ENCODE measurements at regions not wholly inside any gene's neighbourhood (a gene's known extent, or its start where the extent isn't known, plus 50 kb on each side); places are given as distances from the start of the nearest gene placed in this dataset.
A peak's percentile ranks its signal among the peaks of the same experiment; 100 is the strongest.

DNA sequence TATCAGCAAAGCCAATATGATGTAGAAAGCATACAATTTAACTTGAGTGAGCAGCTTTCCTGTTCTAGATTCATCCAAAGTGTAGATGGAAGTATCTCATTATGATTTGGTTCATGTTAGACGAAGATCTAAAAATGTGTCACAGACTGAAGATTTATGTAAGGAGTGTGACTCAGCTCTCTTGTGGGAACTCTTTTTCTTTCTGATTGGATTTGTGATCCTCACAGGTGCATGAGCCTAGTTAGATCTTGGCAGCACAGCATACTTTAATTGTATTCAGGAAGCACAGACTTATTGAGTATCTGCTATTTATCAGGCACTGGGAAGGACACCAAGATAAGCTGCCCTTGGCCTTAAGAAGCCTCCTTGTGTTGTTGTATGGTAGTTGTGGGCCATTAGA is 147.1 kb downstream of the C11orf91 start:
- Histone ChIP-seq H4K20me1 (replicated peaks; ENCODE audit: control insufficient read depth, extremely low read depth, insufficient read depth, low read length) (no peaks in the 10 kb centered on the region), H3K9ac (replicated peaks; ENCODE audit: extremely low read depth, insufficient read depth, low read length) (no peak overlapping the region), H3K9me3 (replicated peaks; ENCODE audit: control insufficient read depth, insufficient read depth, low read length) (no peaks in the 10 kb centered on the region), H3K4me3 (replicated peaks in 1 of 3; ENCODE audit: insufficient read depth in 1 of 3, low read depth in 1 of 3, low read length in 3 of 3) (no peak overlapping the region), H3K27ac (ENCODE audit: insufficient read depth, low read depth, low read length) (no peak overlapping the region), H3K27me3 (ENCODE audit: control insufficient read depth in 2 of 2, insufficient read depth in 2 of 2, low read length in 2 of 2) (no peaks in the 10 kb centered on the region), H3K9me1 (replicated peaks; ENCODE audit: control insufficient read depth, extremely low read depth, insufficient read depth, low read length) (no peaks in the 10 kb centered on the region), H3K4me1 (ENCODE audit: control insufficient read depth, extremely low read depth, insufficient read depth, low read length) (no peaks in the 10 kb centered on the region), H3K79me2 (ENCODE audit: control insufficient read depth, insufficient read depth, low read length) (no peaks in the 10 kb centered on the region), H2AFZ (ENCODE audit: low read depth, low read length) (no peak overlapping the region), H3K36me3 (ENCODE audit: control insufficient read depth in 2 of 2, extremely low read depth in 1 of 2, insufficient read depth in 2 of 2, low read length in 2 of 2) (peaks cover 0 to 4% of the 10 kb centered on the region in 2 experiments), H3K4me2 (ENCODE audit: insufficient read depth, low read length) (no peak overlapping the region)
- TF ChIP-seq, protein P1, sequence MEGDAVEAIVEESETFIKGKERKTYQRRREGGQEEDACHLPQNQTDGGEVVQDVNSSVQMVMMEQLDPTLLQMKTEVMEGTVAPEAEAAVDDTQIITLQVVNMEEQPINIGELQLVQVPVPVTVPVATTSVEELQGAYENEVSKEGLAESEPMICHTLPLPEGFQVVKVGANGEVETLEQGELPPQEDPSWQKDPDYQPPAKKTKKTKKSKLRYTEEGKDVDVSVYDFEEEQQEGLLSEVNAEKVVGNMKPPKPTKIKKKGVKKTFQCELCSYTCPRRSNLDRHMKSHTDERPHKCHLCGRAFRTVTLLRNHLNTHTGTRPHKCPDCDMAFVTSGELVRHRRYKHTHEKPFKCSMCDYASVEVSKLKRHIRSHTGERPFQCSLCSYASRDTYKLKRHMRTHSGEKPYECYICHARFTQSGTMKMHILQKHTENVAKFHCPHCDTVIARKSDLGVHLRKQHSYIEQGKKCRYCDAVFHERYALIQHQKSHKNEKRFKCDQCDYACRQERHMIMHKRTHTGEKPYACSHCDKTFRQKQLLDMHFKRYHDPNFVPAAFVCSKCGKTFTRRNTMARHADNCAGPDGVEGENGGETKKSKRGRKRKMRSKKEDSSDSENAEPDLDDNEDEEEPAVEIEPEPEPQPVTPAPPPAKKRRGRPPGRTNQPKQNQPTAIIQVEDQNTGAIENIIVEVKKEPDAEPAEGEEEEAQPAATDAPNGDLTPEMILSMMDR (IDR thresholded peaks at IDR 0.05; ENCODE audit: extremely low read depth in 1 of 2, insufficient read depth in 1 of 2, low read depth in 1 of 2, low read length in 2 of 2) = no peak
- TF ChIP-seq JUN (IDR thresholded peaks at IDR 0.05; ENCODE audit: borderline replicate concordance, insufficient read depth, insufficient read length, low read depth) (no peak), MYC (IDR thresholded peaks at IDR 0.05; ENCODE audit: low read depth, low read length) (no peak), MAX (IDR thresholded peaks at IDR 0.05; ENCODE audit: insufficient read depth, insufficient read length) (no peak), FOS (IDR thresholded peaks at IDR 0.05; ENCODE audit: borderline replicate concordance, insufficient read depth, low read length) (peak; percentile 12), POLR2AphosphoS5 (IDR thresholded peaks at IDR 0.05; ENCODE audit: insufficient read depth, low read depth, low read length) (no peak), GATA2 (IDR thresholded peaks at IDR 0.05; ENCODE audit: insufficient read depth, insufficient read length, low read depth, low read length) (no peak)
- FAIRE-seq = no peak
- peak; percentile 39 for DNase-seq (ENCODE audit: low read depth, low spot score)
- intact Hi-C loops (cut with micrococcal nuclease) = no loop called here
- ChIA-PET POLR2A (no interaction called here), CTCF (interaction anchor here (1.2 to 2.9 kb wide), 4 partner anchors 10 to 388 kb away, joined by 4 to 10 read pairs (median 4); no protein-coding TSS in a partner anchor)
- dilution Hi-C loops (cut with MboI; ENCODE audit: extremely low pct_ligation_motif_present, low sequenced_read_pairs) = no loop called here
- no TSS peak for BruUV-seq (replicated peaks)
